IPS-18a (cell line): ENCODE measurements at regions not wholly inside any gene's neighbourhood (a gene's known extent, or its start where the extent isn't known, plus 50 kb on each side); places are given as distances from the start of the nearest gene placed in this dataset.
"Not testable (repeated sequence)": the region's sequence is repeated elsewhere in the genome, so short reads cannot be mapped to it uniquely, and the experiment has no call there.

Experiments used
- H3K27ac ChIP-seq: one replicate; pipeline ENCODE4 v1.5.1; 2013; ENCODE audit warnings: low read length
- H3K27me3 ChIP-seq: one replicate; pipeline ENCODE4 v1.6.1; 2013; ENCODE audit warnings: mild to moderate bottlenecking, low read length; ENCODE audit not compliant: control insufficient read depth, insufficient read depth
- H3K36me3 ChIP-seq: one replicate; pipeline ENCODE4 v1.6.1; 2013; ENCODE audit warnings: low read depth, low read length; ENCODE audit not compliant: control insufficient read depth
- H3K4me1 ChIP-seq: one replicate; pipeline ENCODE4 v1.6.1; 2013; ENCODE audit warnings: low read depth, low read length; ENCODE audit not compliant: control insufficient read depth
- H3K4me3 ChIP-seq: one replicate; pipeline ENCODE4 v1.5.1; 2013; ENCODE audit warnings: low read length
- H3K9ac ChIP-seq: one replicate; pipeline ENCODE4 v1.6.1; 2013; ENCODE audit warnings: mild to moderate bottlenecking, low read length, moderate library complexity
- H3K9me3 ChIP-seq: one replicate; pipeline ENCODE4 v1.6.1; 2013; ENCODE audit warnings: low read depth, low read length; ENCODE audit not compliant: control insufficient read depth

DNA sequence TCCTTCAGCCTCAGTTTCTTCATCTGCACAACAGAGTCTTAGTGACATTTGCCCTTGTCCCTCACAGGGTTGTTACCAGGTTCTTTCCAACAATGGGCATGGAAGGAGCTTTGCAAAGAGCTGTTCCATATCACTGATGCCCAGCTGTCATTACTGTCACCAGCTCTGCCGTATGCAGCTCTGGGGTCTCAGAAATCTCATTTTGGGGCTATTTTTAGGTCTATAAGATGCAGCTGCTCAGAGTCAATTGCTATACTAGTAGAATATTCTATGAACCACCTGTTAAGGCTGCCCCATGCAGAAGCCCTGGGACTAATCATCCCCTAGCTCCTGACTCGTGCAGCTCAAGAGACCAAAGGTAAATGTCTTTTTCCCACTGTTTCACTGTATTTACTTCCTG lies 105.1 kb upstream of the TNPO1 start:
- Histone ChIP-seq H3K36me3 (no peaks in the 10 kb centered on the region), H3K4me1 (no peaks in the 10 kb centered on the region), H3K27ac (no peak overlapping the region), H3K9ac (no peak overlapping the region), H3K9me3 (no peaks in the 10 kb centered on the region), H3K4me3 (no peak overlapping the region), H3K27me3 (no peaks in the 10 kb centered on the region)

DNA sequence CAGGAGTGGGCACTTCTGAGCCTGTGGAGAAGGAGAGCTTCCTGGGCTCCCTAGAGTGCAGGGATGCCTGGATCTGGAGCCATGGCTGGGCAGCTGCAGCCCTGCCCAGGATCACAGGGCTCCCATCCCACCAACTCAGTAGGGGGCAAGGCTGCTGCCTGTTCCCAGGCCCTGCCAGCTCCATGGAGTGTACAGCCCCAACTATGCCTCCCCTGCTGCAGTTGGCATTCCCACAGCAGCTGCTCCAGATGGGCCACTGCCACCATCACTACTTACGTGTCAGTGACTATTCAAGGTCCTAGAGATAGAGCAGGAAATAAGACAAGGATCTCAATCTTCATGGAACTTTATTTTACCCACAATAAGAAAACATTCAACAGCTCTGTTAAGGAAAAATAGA lies 107.1 kb upstream of the TNPO1 start:
- Histone ChIP-seq H3K4me3 (no peak overlapping the region), H3K27ac (no peak overlapping the region), H3K27me3 (no peaks in the 10 kb centered on the region), H3K9ac (no peak overlapping the region), H3K9me3 (no peaks in the 10 kb centered on the region), H3K36me3 (no peaks in the 10 kb centered on the region), H3K4me1 (no peaks in the 10 kb centered on the region)

- Histone ChIP-seq H3K9me3 (no peaks in the 10 kb centered on the region), H3K4me3 (no peak overlapping the region), H3K27ac (no peak overlapping the region), H3K36me3 (no peaks in the 10 kb centered on the region), H3K9ac (no peak overlapping the region), H3K4me1 (no peaks in the 10 kb centered on the region), H3K27me3 (no peaks in the 10 kb centered on the region)
Observed at GRCh38 chr5:72705178-72705577, 111.3 kb upstream of the TNPO1 start.

DNA sequence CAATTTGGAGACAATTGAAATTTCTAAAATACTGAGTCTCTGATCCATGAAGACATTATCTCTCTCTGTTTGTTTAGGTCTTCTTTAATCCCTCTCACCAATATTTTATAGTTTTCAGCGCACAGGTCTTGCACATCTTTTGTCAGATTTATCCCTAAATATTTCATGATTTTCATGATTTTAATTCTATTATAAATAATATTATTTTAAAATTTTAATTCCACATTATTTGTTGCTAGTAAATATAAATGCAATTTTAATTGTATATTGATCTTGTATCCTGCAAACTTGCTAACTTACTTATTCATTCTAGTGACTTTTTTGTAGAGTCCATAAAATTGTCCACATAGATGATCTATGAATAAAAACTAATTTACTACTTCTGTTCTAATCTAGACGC lies 112.6 kb upstream of the TNPO1 start:
- Histone ChIP-seq H3K9me3 (no peaks in the 10 kb centered on the region), H3K4me3 (no peak overlapping the region), H3K36me3 (no peaks in the 10 kb centered on the region), H3K4me1 (no peaks in the 10 kb centered on the region), H3K27ac (no peak overlapping the region), H3K27me3 (no peaks in the 10 kb centered on the region), H3K9ac (no peak overlapping the region)

GRCh38 chr5:72702881-72703434 lies 113.5 kb upstream of the TNPO1 start:
- Histone ChIP-seq H3K36me3 (no peaks in the 10 kb centered on the region), H3K27me3 (no peaks in the 10 kb centered on the region), H3K4me1 (no peaks in the 10 kb centered on the region), H3K9me3 (no peaks in the 10 kb centered on the region), H3K27ac (no peak overlapping the region), H3K9ac (no peak overlapping the region), H3K4me3 (no peak overlapping the region)

DNA sequence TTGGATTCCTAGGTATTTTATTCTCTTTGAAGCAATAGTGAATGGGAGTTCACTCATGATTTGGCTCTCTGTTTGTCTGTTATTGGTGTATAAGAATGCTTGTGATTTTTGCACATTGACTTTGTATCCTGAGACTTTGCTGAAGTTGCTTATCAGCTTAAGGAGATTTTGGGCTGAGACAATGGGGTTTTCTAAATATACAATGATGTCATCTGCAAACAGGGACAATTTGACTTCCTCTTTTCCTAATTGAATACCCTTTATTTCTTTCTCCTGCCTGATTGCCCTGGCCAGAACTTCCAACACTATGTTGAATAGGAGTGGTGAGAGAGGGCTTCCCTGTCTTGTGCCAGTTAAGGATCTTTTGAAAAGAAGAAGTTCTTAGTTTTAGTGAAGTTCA lies 114.4 kb upstream of the TNPO1 start:
- H3K27me3 ChIP-seq, H3K4me3 ChIP-seq, H3K27ac ChIP-seq, H3K9ac ChIP-seq, H3K9me3 ChIP-seq, H3K4me1 ChIP-seq, H3K36me3 ChIP-seq: not testable (repeated sequence)

GRCh38 chr5:72698481-72698880 lies 118.0 kb upstream of the TNPO1 start:
- no peak overlapping the region for H3K27ac ChIP-seq
- H3K9ac ChIP-seq = no peak overlapping the region
- no peak overlapping the region for H3K4me3 ChIP-seq
- H3K27me3 ChIP-seq = no peaks in the 10 kb centered on the region
- H3K4me1 ChIP-seq = no peaks in the 10 kb centered on the region
- H3K9me3 ChIP-seq = no peaks in the 10 kb centered on the region
- no peaks in the 10 kb centered on the region for H3K36me3 ChIP-seq

- H3K27me3 ChIP-seq = no peaks in the 10 kb centered on the region
- H3K4me1 ChIP-seq = no peaks in the 10 kb centered on the region
Observed at GRCh38 chr5:72697622-72698021, 118.8 kb upstream of the TNPO1 start.

GRCh38 chr5:72695659-72696058 lies 120.8 kb upstream of the TNPO1 start:
- Histone ChIP-seq H3K9ac (no peak overlapping the region), H3K27me3 (no peaks in the 10 kb centered on the region), H3K36me3 (no peaks in the 10 kb centered on the region), H3K9me3 (no peaks in the 10 kb centered on the region), H3K4me1 (no peaks in the 10 kb centered on the region), H3K27ac (no peak overlapping the region), H3K4me3 (no peak overlapping the region)

More at GRCh38 chr5:72697622-72698021, 118.8 kb upstream of the TNPO1 start:
- H3K4me3 ChIP-seq = no peak overlapping the region
- H3K9me3 ChIP-seq = no peaks in the 10 kb centered on the region
- no peaks in the 10 kb centered on the region for H3K36me3 ChIP-seq
- H3K9ac ChIP-seq = no peak overlapping the region
- H3K27ac ChIP-seq = no peak overlapping the region

DNA sequence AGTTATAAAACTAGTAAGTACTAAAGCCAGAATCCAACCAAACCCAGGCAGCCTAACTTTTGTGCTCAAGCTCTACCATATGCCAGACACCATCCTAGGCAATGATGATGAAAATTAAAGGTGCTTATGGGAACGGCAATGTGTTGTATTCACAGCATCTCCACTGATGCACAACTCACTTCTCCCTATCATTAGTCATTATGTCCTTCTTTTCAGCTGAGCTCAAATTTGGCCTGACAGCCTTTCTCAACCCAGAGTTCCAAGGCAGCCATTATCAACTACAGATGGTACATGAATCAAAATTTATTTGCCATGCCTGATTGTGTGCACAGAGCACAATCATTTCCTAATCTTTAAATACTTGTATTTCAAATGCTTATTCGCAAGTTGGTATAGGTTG lies 121.6 kb upstream of the TNPO1 start:
- no peaks in the 10 kb centered on the region for H3K9me3 ChIP-seq
- H3K36me3 ChIP-seq = no peaks in the 10 kb centered on the region
- H3K4me3 ChIP-seq = no peak overlapping the region
- no peaks in the 10 kb centered on the region for H3K27me3 ChIP-seq
- H3K27ac ChIP-seq = no peak overlapping the region
- H3K9ac ChIP-seq = no peak overlapping the region
- no peaks in the 10 kb centered on the region for H3K4me1 ChIP-seq

DNA sequence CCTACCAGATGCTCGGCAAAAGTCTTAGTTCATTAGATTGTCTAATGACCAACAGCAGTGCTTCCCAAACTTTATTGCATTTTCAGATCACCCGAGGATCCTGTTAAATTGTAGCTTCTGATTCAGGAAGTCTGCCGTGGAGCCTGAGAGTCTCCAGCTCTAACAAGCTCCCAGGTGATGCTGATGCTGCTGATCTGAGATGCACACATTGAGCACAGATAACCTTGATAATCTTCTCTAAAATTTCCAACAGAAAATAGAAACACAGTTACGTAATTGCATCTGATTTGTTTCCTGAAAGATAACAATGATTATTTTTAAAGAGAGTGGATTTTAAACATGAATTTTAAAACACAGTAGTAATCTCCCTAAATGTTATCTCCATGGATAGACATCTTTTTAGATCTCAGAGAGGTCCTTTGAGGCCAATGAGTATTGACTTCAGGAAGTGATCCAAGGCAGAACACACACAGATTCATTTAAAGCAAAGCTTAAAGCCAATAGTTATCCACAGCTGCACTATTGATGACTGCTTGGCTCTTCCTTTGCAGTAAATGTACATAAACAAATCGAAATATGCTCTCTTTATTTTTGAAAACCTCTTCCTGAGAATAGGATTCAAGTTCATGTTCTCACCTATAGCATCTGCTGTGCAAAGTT lies 122.8 kb upstream of the TNPO1 start:
- Histone ChIP-seq H3K9me3 (no peaks in the 10 kb centered on the region), H3K27ac (no peak overlapping the region), H3K9ac (no peak overlapping the region), H3K27me3 (no peaks in the 10 kb centered on the region), H3K36me3 (no peaks in the 10 kb centered on the region), H3K4me3 (no peak overlapping the region), H3K4me1 (no peaks in the 10 kb centered on the region)

DNA sequence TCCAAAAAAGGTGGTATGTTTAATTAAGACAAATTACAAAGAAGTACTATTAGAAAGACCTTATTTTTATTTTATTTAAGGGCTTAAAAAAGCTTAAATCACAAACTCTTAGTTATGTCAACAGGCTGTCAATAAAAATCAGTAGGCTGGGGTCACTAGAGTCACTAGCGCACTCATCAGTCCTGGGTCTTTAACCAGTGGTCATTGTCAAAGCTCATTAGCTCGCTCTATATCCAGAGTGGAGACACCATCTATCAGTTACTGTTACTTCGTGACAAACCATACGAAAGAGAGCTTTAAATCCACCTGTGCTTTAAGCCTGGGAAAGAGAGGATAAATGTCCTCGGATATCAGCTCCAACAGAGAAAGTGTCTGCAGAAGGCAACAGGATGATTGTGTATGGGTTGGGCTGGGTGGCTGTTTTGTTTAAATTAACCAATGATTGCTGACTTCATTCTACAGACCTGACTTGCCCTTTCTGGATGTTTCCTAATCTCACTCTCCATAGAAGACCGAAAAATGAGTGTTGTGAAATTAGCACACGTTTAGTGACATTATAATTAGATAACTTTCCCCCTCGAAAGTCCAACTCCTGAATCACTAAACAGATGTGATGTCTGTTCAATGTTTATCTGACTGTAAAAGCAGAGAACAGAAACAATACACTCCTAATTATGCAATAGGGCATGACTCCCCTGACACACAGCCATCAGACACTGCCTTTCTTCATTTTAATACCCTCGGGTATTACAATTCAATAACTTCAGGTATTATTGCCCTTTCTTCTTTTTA lies 123.6 kb upstream of the TNPO1 start:
- H3K4me3 ChIP-seq = no peak overlapping the region
- no peaks in the 10 kb centered on the region for H3K36me3 ChIP-seq
- no peak overlapping the region for H3K9ac ChIP-seq
- H3K9me3 ChIP-seq = no peaks in the 10 kb centered on the region
- no peak overlapping the region for H3K27ac ChIP-seq
- H3K4me1 ChIP-seq = no peaks in the 10 kb centered on the region
- H3K27me3 ChIP-seq = no peaks in the 10 kb centered on the region
